ENCODE measurements at regions not wholly inside any gene's neighbourhood (a gene's known extent, or its start where the extent isn't known, plus 50 kb on each side); places are given as distances from the start of the nearest gene placed in this dataset.

DNA sequence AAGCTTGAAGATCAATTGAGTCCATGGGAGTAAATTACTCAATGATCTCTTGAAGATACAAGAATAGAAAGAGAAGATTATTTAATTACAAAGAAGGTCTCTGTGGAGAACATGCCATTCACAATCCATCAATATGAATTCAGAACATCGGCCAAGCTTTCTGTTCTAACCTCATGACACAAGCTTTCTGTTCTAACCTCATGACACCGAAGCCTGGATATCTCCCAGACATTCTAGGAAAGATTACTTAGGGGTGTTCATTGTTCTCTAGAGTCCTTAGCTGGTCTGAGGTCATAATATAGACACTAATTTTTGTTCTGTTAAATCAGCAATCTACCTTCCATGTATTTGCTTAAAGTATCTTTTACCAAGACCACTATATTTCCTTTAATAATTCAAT, 95.5 kb downstream of the RDH14 start:
- no peak for DNase-seq

DNA sequence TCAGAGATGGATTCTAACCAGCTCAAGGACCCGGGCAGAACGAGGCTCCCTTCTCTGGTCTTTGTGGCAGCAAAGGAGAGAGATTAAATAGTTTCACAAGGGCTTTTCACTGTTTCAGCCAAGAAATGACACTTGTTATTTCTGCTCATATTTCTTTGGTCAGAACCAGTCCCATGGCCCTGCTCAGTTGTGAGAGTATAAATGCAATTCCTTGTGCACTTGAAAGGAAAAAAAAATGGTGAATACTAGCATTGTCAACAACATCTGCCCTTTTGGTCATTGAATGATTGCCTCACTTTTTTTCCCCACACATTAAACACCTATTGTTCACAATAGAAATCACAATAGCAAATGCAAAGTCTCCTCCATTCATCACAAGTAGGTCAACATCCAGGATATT, 104.4 kb downstream of the RDH14 start:
- no peak for DNase-seq

DNA sequence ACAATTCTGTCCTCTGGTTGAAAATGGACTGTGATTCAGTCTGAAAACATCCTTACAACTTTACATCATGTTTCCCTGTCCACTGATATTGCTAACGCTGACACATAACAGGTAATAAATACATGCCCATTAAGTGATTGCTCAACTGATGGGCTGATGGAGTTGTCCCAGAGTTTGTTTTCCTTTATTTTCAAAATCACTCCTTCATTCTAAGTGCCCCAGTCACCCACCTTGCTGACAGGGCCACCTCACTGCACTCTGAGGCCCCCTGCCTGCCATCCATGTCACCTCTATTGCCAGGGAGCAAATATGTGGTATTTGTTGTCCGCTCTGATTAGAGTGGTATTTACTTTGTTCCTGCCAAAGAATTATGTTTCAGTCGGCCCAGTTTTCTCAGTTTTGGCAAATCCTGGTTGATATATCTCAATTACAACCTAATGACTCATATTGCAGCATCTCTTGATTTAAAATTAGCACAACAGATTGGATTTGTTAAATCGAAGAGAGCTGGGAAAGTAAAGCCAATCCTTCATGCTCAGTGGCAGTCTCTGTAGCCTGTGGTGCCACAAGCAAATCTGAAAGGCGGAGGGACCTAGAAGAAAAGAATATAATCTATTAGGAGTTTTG, 105.1 kb downstream of the RDH14 start:
- no peak for DNase-seq

DNA sequence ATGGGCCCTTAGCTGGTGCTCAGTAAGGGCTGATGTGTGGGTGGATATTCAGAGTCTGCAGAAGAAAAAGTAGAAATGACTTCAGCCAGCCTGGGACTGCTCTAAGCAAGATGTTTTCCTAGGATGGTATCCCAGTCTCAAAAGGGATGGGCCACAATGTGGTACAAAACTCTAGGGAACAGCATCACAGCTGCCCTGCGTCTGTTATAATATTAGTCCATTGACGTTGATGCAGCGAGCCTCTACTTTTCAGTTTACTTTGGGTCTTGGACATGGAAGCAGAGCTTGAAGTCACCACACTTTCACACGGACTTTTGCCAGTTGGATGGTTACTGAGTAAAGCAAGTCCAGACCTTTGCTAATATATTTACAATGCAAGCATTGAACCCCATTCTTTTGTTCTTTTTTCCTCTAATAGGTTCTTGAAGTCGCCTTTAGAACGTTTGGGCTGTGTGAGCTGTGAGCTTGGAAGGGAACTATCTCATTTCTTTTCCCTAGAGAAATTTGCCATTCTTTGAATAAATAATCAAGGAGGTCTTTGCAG, 105.7 kb downstream of the RDH14 start:
- no peak for DNase-seq

DNA sequence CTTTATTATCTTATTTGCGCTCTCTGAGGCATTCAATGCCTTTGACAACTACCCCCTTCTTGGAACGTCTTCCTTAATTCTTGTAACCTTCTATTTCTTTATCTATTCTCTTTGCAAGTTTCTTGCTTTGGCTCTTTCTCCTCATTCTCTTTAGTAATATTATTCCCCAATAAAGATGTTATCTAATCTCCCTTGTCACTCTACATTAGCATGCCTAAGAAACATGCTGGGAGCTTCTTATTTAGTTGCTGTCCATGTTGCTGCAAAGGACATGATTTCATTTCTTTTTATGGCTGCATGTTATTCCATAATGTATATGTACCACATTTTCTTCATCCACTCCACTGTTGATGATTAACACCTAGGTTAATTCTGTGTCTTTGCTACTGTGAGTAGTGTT, 113.7 kb downstream of the RDH14 start:
- no peak for DNase-seq

DNA sequence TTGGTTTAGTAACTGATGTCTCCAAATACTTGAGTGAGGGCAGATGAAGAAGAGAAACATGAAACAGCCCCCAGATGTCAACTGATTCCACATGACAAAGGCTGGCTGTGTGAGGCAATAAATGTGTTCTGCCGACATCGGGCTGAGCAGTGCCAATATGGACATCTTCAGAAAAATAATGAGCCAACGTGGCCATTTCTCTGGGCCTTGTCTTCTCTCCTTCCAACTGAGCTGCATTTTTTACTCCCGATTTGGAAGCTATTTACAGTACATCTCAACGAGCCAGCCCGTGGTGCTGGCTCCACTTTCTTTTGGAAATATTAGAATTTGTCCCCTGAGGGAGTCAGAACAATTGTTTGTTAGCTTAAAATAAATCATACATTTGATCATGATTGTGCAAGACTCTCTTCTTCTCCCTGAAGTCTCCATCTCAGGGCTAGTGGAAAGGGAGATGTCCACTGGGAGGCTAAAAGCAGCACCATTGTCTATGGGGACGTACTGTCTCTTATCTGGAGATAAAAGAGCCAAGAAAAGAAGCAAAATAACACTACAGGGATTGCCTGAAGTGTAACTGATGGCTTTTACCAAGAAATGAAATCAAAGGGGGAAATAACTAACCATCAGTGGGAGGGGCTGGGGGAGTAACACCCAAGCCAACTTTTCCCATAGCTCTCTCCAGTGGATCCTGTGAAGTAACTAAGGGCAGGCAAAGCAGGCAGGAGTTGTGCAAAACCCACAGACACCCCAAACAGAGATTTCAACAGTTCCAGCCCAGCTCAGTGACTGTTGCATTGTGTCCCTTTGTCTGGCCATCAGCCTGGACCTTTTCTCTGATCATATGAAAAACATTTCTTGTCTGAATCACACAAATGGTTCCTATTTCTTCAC, 114.8 kb downstream of the RDH14 start:
- no peak for DNase-seq

DNA sequence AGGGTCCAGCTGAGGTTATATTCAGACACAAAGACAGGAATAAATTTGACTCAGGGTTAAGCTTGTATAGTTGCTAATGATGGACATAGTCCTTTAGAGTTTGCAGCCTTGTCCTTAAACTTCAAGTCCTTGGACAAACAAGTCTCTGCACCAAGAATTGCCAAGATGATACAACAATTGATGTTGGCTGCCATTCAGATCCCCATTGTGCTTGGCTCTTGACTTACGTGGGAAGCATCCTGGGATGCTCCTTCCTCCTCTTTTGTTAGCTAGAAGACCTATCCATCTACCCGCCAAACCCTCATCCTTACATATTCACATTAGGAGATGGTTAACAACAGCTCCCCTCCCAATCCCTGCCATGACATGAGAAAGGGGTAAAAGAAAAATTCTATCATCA, 115.6 kb downstream of the RDH14 start:
- DNase-seq, result no peak

DNA sequence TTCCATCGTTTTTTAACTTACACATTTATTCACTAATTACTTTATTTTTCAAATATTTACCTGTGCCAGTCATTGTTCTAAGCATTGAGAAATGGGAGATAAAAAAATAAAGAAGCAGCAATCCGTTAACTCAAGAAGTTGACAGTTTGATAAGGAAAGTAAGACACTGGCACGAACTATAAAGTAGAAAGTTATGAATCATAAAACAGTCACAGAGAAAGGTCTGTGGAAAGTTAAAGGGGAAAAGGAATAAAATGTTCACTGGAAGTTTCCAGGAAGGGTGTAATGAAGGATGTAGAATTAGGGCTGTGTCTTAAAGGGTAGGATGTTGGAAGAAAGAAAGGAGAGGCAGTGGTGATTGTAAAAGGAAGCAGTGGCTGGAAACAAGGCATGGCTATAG, 118.9 kb downstream of the RDH14 start:
- no peak for DNase-seq

DNA sequence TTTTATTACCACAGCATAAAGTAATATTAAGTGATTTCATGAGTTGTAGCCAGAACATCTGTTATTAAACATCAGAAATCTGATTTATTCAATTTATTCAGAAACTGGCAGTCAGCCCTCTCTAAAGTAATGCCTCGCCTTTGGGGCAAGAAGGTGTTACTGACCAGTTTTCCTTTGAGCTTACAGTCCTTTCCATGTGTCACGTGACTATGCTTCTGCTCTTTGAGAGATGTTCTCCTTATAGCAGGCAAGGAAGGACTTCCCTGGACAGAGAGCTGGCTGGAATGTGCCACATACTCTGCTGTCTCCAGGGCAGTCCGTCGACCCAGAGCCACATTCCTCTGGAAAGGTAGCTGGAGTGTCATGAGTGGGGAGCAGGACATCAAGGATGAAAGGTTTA, 119.7 kb downstream of the RDH14 start:
- no peak for DNase-seq

DNA sequence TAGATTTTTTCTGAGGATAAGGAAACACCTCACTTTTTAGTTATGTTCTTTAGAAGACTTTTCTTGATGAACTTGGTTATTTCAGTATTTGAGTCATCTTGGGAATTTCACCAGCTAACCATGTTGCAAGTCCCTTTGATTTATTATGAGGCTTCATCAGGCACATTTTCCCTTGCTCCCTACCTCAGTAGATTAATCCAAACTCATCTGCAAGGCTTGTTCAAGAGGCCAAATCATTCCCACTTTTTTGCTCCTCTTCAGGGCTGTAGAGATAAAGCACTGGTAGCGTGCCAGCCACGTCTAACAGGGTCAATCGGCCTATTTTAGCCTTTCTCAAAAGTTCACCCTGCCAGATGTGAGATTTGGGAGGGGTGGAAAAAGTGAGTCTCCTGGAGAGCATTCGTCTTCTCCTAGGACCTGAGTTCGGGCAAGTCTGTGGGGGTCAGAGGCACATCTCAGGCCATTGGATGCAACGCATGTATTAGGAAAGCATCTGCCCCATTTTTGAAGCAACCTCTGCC, 120.3 kb downstream of the RDH14 start:
- no peak for DNase-seq

DNA sequence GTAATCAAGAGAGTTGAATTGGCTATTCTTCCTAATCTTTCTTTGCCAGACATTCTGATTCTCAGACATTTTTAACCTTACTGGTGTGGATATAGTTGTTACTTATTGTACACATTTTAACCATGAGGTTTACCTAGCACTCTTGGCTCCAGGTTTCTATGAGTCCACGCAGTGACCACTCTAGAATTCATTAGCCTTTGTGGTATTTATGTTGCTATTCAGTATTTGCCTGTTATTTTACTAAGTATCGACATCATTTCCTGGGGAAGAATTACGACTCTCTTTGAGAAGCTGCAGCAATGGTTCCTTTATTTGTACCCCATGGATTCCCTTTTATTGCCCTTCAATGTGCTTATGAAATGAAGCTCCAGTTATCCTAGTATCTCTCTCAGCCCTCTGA, 120.7 kb downstream of the RDH14 start:
- no peak for DNase-seq

DNA sequence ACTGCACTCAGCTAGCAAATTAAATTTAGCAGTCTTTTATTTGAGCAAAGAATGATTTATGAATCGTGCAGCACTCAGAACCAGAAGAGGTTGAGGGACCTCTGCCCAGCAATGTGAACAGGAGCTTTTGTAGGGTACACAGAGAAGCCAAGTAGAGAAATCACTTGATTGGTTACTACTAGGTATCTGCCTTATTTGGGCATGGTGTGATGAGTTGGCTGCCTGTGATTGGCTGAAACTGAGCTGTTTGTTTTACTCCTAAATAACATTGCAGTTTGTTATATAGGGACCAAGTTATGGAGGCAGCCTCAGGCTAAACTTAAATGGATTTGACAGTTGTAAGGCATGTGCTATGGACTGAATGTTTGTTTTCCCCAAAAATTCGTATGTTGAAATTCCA, 122.5 kb downstream of the RDH14 start:
- no peak for DNase-seq

DNA sequence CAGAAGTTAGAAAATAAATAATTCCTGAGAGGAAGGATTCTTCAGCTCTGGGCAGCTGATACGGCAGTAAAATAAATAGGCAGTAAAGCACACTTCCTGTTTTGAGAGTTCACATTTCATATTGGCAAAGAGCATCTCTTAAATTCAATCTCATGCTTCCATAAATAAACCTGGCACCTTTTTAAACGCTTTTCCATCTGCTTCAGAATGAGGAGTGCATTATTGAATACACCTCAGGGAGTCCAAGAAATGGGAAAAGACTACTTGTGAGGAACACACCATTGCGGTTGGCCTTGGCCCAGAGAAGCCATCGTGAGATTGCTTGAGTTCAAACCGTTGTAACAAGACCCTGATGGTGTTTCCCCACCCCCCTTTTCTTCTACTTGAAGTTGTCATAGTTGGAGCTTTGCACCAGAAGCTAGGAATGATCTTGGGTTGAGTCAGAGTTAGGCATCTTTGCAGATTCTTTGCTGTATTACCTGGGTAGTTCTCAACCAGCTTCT, 123.9 kb downstream of the RDH14 start:
- DNase-seq, result no peak

DNA sequence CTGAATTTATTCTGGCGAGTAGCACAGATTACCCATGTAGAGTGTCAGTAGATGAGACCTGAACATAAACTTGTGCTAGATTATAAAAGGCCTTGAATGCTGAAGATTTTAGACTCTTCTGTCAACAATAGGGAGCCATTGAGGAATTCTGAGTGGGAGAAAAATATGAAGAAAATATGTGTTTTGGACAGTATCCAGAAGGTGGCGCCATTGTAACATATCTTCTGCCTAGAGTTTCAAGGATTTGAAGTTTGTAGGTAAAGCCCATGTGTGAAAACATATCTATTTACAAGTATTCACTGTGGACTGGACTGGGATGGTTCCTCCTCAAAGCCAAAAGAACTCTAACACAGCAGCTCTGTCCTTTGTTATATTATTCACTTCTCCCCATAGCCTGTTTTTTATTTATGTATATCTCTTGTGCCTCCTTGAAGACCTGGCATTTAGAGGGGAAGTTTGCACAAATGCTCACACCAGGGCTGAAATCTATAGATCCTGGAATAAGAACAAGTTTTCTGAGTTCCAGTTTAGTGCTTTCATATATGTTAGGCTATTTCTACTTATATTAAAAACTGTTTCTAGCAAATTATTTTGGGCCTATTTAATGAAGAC, 124.9 kb downstream of the RDH14 start:
- no peak for DNase-seq

DNA sequence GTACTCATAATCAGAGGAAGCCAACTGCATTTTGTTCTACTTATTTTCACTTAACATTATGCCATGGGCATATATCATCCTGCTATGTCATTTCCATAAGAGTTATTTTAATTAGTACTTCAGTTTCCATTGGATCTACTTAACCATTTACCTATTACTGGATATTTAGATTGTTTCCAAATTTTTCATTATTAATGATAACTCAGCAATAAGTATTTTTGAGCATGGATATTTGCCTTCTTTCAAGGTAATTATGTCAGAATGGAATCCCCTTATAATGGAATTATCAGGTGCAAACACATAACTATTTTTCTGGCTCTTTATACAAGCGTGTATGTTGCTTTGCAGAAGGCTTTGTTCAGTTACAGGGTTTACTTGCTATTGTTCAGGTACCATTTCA, 126.6 kb downstream of the RDH14 start:
- DNase-seq, result no peak

DNA sequence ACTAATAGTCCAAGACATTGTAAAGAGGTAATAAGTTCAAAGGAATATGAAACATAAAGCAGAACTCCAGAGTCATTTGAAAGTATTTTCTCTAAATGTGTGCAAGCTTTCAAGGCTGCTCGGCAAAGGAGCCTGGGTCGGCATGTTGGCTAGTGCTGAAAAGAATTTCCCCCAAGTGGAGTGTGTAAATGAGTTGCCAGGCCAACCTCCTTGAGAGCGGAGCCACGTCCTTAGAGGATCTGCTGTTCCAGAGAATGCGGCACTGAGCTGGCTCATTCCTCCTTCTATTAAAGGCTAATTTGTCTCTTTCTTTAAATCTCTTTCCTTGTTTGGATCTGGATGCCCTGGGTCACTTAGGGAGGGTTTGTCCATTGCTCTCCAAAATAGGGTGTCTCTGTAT, 127.5 kb downstream of the RDH14 start:
- no peak for DNase-seq

DNA sequence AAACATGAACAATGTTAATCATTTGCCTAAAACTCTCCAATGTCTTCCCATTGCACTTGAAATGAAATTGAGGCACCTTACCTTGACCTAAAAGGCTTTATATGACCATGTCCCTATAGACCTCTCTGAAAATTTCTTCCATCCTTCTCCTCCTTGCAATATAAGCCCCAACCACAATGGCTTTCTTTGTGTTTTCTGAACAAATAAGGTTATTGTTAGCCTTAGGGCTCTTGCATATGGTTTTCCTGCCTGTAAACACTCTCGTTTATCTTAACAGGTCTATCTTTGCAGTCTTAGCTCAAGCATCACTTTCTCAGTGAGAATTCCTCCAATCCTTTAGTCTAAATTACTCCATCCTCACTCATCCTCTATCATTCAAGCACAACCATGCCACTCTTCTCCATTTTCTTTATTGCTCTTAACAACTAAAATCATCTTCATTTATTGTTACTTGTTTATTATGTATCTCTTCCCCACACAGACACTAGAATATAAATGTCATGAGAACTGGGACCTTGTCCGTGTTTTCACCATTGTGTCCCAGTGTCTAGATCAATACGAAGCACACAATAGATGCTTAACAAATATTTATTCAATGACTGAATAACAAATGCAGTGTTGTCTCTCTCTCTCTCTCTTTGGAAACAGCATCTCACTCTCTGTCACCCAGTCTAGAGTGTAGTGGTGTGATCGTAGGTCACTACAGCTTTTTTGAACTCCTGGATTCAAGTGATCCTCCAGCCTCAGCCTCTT, 129.3 kb downstream of the RDH14 start:
- DNase-seq, result no peak

DNA sequence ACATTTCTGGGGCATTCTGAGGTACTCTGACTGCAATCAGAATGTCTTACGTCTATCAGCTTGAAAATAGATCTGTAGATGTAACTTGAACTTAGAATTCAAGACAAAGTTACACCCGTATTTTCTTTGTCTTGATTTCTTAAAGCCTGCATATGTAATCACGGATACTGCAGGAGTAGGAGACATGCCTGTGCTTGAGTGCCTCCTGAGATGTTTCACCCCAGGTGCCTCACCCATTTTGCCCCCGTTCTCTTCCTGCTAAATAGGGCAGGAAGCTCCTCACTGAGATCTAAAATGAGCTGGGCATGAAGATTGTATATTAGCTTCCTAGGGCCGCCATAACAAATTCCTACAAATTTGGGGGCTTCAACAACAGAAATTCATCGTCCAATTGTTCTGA, 131.9 kb downstream of the RDH14 start:
- no peak for DNase-seq

DNA sequence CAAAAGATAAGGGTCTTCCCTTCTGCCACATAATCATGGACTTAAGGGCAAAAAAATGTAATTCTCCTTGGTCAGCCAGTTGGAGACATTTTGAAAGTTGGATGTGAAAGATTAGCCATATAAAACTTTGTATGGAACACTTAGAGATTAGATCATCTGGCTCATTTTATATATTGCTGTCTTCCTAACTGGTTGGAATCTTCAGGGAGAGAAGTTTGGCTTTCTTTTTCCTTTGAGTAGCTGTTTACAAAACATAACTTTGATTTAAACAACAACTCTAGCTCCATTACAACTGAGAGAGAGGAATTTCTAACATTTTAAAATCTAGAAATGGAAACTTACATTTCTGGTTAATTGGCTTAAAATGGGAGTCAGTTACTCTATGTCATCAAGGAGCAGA, 132.7 kb downstream of the RDH14 start:
- DNase-seq, result no peak

DNA sequence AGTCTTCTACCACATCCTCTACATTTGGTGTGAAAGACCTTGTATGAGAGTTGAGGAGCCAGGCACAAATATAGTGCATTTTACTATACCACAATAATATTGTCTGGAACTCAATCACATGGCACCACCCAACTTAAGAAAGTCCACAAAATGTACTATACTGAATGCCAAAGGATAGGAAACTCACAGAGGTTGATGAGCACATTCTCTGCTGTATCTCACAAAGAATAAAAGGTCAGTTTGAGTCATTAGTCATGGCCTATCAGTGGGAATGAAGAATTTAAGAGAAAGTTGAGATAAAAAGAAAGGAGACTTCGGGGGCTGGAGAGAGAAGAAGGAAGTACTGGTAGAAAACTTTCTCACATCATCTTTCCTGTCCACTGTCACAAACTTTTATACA, 134.3 kb downstream of the RDH14 start:
- DNase-seq, result no peak

DNA sequence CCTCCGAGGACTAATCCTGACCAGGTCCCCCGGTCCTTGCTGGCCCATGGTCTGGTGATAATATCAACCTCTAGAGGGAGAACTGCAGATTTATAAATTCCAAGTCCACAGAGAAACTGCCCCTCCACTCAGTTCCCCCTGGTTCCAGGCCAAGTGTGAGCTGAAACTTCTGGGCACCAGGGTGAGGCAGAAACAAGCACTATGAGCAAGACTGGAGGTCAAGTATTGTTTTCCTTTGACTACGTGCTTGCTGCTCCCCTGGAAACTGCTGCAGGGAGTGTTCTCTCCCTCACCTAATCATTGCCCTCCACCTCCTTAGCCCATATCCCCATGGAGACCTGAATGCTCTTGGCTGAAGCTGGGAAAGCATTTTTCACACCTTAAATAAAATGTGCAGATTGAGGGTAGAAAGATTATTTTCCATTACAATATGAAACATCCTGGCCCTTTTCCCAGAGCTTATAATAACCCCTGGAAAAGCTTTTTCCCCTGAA, 135.2 kb downstream of the RDH14 start:
- DNase-seq, result no peak

DNA sequence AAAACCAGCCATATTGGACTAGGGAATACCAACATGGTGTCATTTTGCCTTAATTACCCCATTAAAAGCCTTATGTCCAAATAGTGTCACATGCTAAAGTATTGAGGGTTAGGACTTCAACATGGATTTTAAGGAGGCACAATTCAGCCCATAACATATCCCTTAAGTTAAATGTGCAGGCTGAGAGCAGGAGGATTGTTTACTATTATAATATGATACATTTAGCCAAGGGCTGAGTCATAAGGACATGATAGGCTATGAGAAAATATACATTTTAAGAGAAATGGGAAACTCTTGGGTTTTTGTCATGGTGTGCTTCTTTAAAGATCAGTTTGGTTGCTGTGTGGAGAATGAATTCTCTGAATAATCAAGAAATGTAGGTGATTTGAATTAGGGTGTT, 136.8 kb downstream of the RDH14 start:
- DNase-seq, result no peak
